ENCODE measurements at regions not wholly inside any gene's neighbourhood (a gene's known extent, or its start where the extent isn't known, plus 50 kb on each side); places are given as distances from the start of the nearest gene placed in this dataset.

DNA sequence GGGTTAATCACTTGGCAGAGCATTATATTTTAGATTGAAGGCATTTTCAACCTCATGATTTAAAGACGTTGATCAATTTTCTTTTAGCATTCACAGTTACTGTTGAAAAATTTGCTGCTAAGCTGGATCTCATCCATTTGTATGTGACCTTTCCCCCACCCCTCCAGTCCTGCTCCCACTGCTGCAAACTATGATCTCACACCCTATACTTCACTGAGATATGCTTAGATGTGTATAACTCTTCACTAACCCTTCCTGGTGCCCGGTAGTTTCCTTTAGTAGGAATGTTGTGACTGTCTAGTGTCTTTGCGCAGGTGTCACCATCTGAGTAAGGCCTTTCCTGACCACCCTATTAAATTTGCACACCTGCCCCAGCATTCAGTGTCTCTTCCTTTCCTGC is 67.0 kb upstream of the C1orf21 start:
- POLR2A ChIA-PET, result no interaction called here
- CTCF ChIA-PET, result no interaction called here
- Histone ChIP-seq H3K4me1 (ENCODE audit: control insufficient read depth, insufficient read depth, low read length) (no peaks in the 10 kb centered on the region), H3K36me3 (ENCODE audit: control insufficient read depth in 2 of 2, insufficient read depth in 1 of 2, low read length in 2 of 2) (no peaks in the 10 kb centered on the region), H3K27ac (ENCODE audit: extremely low read depth, low read depth, low read length) (no peak overlapping the region), H3K4me3 (ENCODE audit: low read depth, low read length) (no peak overlapping the region), H3K9me3 (ENCODE audit: control insufficient read depth, insufficient read depth, low read depth, low read length) (no peaks in the 10 kb centered on the region)
- TF ChIP-seq FEZF1 (tag by site-specific recombination; IDR thresholded peaks at IDR 0.05) (no peak), ZNF133 (tag by site-specific recombination; IDR thresholded peaks at IDR 0.05) (no peak), ZFP3 (tag by site-specific recombination; IDR thresholded peaks at IDR 0.05; ENCODE audit: low read depth) (no peak), ZNF112 (tag by site-specific recombination; IDR thresholded peaks at IDR 0.05) (no peak), TCF7L2 (IDR thresholded peaks at IDR 0.05; ENCODE audit: borderline replicate concordance, low read depth, low read length) (no peak), ZNF785 (tag by site-specific recombination; IDR thresholded peaks at IDR 0.05) (no peak)
- TF ChIP-seq, protein P1, sequence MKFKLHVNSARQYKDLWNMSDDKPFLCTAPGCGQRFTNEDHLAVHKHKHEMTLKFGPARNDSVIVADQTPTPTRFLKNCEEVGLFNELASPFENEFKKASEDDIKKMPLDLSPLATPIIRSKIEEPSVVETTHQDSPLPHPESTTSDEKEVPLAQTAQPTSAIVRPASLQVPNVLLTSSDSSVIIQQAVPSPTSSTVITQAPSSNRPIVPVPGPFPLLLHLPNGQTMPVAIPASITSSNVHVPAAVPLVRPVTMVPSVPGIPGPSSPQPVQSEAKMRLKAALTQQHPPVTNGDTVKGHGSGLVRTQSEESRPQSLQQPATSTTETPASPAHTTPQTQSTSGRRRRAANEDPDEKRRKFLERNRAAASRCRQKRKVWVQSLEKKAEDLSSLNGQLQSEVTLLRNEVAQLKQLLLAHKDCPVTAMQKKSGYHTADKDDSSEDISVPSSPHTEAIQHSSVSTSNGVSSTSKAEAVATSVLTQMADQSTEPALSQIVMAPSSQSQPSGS (tag by site-specific recombination; IDR thresholded peaks at IDR 0.05; ENCODE audit: low read depth), result no peak
- TF ChIP-seq, protein P2, sequence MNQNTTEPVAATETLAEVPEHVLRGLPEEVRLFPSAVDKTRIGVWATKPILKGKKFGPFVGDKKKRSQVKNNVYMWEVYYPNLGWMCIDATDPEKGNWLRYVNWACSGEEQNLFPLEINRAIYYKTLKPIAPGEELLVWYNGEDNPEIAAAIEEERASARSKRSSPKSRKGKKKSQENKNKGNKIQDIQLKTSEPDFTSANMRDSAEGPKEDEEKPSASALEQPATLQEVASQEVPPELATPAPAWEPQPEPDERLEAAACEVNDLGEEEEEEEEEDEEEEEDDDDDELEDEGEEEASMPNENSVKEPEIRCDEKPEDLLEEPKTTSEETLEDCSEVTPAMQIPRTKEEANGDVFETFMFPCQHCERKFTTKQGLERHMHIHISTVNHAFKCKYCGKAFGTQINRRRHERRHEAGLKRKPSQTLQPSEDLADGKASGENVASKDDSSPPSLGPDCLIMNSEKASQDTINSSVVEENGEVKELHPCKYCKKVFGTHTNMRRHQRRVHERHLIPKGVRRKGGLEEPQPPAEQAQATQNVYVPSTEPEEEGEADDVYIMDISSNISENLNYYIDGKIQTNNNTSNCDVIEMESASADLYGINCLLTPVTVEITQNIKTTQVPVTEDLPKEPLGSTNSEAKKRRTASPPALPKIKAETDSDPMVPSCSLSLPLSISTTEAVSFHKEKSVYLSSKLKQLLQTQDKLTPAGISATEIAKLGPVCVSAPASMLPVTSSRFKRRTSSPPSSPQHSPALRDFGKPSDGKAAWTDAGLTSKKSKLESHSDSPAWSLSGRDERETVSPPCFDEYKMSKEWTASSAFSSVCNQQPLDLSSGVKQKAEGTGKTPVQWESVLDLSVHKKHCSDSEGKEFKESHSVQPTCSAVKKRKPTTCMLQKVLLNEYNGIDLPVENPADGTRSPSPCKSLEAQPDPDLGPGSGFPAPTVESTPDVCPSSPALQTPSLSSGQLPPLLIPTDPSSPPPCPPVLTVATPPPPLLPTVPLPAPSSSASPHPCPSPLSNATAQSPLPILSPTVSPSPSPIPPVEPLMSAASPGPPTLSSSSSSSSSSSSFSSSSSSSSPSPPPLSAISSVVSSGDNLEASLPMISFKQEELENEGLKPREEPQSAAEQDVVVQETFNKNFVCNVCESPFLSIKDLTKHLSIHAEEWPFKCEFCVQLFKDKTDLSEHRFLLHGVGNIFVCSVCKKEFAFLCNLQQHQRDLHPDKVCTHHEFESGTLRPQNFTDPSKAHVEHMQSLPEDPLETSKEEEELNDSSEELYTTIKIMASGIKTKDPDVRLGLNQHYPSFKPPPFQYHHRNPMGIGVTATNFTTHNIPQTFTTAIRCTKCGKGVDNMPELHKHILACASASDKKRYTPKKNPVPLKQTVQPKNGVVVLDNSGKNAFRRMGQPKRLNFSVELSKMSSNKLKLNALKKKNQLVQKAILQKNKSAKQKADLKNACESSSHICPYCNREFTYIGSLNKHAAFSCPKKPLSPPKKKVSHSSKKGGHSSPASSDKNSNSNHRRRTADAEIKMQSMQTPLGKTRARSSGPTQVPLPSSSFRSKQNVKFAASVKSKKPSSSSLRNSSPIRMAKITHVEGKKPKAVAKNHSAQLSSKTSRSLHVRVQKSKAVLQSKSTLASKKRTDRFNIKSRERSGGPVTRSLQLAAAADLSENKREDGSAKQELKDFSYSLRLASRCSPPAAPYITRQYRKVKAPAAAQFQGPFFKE (tag by site-specific recombination; IDR thresholded peaks at IDR 0.05; ENCODE audit: borderline replicate concordance), result no peak
- TF ChIP-seq, protein P3, sequence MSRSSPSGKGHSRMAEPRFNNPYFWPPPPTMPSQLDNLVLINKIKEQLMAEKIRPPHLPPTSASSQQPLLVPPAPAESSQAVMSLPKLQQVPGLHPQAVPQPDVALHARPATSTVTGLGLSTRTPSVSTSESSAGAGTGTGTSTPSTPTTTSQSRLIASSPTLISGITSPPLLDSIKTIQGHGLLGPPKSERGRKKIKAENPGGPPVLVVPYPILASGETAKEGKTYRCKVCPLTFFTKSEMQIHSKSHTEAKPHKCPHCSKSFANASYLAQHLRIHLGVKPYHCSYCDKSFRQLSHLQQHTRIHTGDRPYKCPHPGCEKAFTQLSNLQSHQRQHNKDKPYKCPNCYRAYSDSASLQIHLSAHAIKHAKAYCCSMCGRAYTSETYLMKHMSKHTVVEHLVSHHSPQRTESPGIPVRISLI (tag by site-specific recombination; IDR thresholded peaks at IDR 0.05), result no peak

DNA sequence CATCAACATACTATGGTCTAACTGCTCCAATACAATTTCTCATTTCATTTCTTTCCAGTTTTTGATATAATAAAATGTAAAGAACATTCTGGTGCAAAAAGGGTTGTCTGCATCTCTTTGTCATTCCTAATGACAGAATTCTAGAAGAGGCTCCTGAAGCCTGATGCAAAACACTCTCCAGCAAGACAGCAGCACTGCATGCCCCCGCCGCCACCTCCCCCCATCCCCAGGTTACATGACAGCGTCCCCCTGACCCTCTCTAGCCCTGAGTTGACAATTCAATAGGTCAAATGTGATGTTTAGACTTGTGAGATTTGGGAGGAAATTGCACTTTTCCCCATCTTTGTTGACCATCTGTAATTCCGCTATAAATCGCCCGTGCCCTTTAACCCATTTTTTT is 64.6 kb upstream of the C1orf21 start:
- Histone ChIP-seq H3K36me3 (ENCODE audit: control insufficient read depth in 2 of 2, insufficient read depth in 1 of 2, low read length in 2 of 2) (no peaks in the 10 kb centered on the region), H3K9me3 (ENCODE audit: control insufficient read depth, insufficient read depth, low read depth, low read length) (no peaks in the 10 kb centered on the region), H3K4me3 (ENCODE audit: low read depth, low read length) (no peak overlapping the region), H3K4me1 (ENCODE audit: control insufficient read depth, insufficient read depth, low read length) (no peaks in the 10 kb centered on the region), H3K27ac (ENCODE audit: extremely low read depth, low read depth, low read length) (no peak overlapping the region)
- ChIA-PET POLR2A (no interaction called here), CTCF (no interaction called here)
- TF ChIP-seq HOXC10 (CRISPR knock-in tag; IDR thresholded peaks at IDR 0.05), result no peak
- TF ChIP-seq MZF1 (tag by site-specific recombination; IDR thresholded peaks at IDR 0.05; ENCODE audit: borderline replicate concordance), result no peak
- no peak for TF ChIP-seq BCL11A (tag by site-specific recombination; IDR thresholded peaks at IDR 0.05; ENCODE audit: low read depth)
- TF ChIP-seq ZNF423 (tag by site-specific recombination; IDR thresholded peaks at IDR 0.05), result no peak
- TF ChIP-seq SP7 (tag by site-specific recombination; IDR thresholded peaks at IDR 0.05), result no peak
- no peak for TF ChIP-seq ZNF514 (tag by site-specific recombination; IDR thresholded peaks at IDR 0.05)
- no peak for TF ChIP-seq ZNF404 (tag by site-specific recombination; IDR thresholded peaks at IDR 0.05)
- TF ChIP-seq ZNF629 (tag by site-specific recombination; IDR thresholded peaks at IDR 0.05), result no peak
- TF ChIP-seq, protein P4, sequence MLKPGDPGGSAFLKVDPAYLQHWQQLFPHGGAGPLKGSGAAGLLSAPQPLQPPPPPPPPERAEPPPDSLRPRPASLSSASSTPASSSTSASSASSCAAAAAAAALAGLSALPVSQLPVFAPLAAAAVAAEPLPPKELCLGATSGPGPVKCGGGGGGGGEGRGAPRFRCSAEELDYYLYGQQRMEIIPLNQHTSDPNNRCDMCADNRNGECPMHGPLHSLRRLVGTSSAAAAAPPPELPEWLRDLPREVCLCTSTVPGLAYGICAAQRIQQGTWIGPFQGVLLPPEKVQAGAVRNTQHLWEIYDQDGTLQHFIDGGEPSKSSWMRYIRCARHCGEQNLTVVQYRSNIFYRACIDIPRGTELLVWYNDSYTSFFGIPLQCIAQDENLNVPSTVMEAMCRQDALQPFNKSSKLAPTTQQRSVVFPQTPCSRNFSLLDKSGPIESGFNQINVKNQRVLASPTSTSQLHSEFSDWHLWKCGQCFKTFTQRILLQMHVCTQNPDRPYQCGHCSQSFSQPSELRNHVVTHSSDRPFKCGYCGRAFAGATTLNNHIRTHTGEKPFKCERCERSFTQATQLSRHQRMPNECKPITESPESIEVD (tag by site-specific recombination; IDR thresholded peaks at IDR 0.05), result no peak
- TF ChIP-seq, protein P1 (tag by site-specific recombination; IDR thresholded peaks at IDR 0.05; ENCODE audit: low read depth), result no peak
- no peak for TF ChIP-seq ZNF654 (tag by site-specific recombination; IDR thresholded peaks at IDR 0.05; ENCODE audit: low read depth)
- TF ChIP-seq ZNF530 (tag by site-specific recombination; IDR thresholded peaks at IDR 0.05; ENCODE audit: low read depth), result no peak
- no peak for TF ChIP-seq TRIM28 (IDR thresholded peaks at IDR 0.05; ENCODE audit: borderline replicate concordance, low read length)
- TF ChIP-seq, protein P5, sequence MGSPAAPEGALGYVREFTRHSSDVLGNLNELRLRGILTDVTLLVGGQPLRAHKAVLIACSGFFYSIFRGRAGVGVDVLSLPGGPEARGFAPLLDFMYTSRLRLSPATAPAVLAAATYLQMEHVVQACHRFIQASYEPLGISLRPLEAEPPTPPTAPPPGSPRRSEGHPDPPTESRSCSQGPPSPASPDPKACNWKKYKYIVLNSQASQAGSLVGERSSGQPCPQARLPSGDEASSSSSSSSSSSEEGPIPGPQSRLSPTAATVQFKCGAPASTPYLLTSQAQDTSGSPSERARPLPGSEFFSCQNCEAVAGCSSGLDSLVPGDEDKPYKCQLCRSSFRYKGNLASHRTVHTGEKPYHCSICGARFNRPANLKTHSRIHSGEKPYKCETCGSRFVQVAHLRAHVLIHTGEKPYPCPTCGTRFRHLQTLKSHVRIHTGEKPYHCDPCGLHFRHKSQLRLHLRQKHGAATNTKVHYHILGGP (tag by site-specific recombination; IDR thresholded peaks at IDR 0.05), result no peak
- TF ChIP-seq MYNN (tag by site-specific recombination; IDR thresholded peaks at IDR 0.05; ENCODE audit: borderline replicate concordance), result no peak
